ENCODE measurements at regions not wholly inside any gene's neighbourhood (a gene's known extent, or its start where the extent isn't known, plus 50 kb on each side); places are given as distances from the start of the nearest gene placed in this dataset.

DNA sequence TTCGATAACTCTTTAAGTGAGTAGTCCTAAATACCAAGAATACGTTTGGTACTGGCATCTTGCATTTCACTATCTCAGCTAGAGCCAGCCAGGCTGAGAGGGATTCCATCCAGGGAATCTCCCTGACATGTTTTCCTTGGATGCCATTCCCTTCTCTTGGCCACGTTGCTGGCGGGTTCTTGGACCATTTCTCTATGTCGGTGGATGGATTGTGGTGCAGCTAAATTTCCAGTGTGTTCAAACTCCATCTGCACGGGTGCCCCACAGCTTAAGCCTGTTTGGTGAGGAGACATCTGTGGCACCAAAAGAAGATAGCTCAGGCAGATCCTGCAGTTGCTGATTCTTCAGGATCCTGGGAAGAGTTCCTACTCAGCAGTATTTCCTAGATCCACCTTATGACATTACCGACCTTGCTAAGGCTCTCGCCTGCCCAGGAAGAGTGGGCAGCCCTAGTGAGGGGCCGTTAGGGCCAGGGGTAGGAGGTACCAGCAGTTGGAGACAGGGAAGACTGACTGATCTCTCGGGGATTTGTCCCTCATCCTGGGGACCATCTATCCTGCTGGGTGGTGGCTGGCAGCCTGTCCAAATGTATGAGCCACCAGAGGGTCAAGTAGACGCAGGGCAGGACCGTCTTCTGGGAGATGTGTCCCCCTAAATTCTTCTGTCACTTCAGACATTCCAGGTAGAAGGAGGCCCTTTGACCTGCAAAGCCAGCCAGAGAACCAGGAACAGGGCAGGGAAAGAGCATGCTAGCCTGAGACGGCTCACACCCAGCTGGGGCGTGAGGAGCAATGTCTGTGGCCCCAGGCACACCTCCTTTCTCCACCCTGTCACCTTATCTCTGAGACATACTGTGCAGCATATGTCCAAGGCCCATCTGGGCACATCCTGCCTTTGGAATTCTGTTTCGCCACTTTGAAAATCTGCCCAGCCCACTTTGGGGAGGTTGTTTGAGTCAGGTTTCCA is 72.6 kb upstream of the CAPRIN2 start:
- DNase-seq, result no peak

- no peak for DNase-seq
Observed at GRCh38 chr12:30826276-30826675, 71.5 kb upstream of the CAPRIN2 start.

DNA sequence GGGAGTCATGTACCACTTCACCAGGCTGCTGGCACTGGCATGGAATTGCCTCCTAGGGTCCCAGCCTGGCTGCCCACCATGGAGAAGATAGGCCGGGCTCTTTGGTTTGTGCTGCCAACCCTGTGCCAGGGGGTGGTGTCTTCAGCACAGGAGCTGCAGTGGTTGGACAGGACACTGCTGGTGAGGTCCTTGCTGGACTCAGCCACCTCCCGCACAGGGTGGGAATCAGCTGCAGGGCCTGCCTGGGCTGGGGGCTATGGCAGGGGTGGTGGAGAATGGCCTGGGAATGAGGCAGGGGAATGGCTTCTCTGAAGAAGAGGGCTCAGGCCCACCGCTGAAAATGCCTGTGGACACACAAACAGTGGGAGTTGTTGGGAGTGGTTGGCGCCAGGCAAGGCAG is 70.6 kb upstream of the CAPRIN2 start:
- DNase-seq, result no peak

GRCh38 chr12:30824311-30824710 is 69.6 kb upstream of the CAPRIN2 start:
- DNase-seq, result no peak

- no peak for DNase-seq
Observed at GRCh38 chr12:30823764-30824163, 69.0 kb upstream of the CAPRIN2 start.

DNA sequence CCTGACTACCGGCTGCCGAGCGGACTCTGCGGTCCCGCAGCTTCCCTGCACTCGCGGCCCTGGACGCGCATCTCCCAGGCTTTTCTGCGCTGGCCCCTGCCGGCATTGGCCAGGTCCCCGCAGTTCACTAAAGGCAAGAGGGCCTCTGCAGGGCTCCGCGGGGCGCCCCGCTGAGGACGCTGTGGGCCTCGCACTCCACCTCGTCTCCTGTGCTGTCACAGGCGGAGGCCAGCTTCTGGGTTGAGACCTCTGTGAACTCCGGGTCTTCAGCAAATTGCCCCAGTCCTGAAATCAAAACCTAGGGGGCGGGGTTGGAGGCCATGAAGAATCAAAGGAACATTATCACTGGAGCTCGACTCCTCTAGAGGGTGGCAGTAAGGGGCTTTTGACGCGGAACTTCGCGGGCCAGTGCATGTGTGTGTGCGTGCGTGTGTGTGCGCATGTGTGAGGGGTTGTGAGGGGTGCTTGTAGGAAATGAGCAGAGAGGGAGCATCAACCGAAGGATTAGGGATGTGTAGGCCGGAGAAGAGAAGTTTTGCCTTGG is 68.5 kb upstream of the CAPRIN2 start:
- DNase-seq, result peak; percentile 58

DNA sequence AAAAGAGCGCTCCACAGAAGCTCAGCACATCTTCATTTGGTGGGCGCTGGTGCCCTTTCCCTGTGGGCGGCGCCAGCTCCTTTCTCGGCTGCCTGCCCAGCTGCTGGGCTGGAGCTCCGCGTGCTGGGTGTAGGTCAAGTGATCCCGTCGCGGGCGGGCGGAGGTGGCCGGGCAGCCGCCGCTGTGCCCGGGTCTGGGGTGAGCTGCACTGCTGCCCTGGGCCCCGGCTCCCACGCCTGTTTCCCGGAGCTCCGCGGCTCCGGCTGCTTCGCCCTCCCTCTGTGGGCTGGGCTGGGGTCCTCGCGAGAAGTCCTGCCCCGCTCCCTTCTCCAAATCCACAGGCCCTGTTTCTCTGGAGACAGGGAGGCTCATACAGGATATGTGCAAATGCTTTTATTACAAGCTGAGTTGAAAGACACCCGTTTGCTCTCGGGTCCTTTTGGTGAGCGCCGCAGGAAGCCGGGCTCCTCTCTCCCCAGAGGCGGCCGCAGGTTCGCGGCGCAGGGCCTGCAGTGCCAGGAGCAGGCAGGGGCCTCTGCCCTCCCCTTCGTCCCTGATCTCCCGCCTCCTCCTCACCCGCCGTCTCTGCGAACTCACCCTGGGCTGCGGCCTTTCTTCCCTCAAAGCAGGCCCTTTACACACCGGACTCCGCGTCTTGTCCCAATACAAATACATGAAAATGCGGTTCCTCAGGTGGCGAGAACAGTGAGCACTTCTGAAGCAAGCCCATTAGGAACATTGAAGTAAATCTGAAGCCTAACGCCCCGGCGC is 67.8 kb upstream of the CAPRIN2 start:
- peak; percentile 73 for DNase-seq

GRCh38 chr12:30820406-30820946 is 65.7 kb upstream of the CAPRIN2 start:
- no peak for DNase-seq

GRCh38 chr12:30818562-30818961 is 63.8 kb upstream of the CAPRIN2 start:
- DNase-seq, result no peak

DNA sequence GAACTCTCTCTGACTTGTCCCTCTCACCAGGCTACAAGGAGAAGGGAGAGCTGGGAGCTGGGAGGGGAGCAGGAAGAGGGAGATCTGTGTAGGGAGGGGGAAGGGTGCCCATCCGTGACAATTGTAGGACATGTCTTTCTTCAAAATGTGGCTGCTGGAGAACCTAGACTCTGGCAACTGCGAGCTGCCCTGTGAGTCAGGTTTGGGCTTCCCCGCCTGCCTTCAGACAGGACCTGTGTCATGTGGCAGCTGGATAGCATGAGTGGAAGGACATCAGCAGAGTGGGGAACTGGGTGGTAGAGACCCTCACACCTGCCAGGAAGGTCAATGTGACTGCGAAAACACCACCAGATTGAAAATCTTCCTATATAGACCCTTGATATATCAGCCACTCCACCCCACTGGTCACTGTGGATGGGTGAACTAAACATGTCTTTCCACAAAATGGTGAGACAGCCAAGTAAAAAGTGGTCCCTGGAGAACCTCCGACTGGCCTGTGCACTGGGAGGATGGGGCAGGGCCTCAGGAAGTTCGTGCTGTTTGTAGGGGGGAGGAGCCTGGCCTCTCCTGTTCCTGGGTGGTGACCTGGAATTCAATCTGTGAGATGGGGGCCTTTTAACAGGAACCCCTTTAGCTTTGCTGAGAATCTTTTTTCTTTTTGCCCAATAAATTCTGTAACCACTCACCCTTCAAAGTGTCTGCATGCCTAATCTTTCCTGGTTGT is 62.2 kb upstream of the CAPRIN2 start:
- DNase-seq, result no peak

DNA sequence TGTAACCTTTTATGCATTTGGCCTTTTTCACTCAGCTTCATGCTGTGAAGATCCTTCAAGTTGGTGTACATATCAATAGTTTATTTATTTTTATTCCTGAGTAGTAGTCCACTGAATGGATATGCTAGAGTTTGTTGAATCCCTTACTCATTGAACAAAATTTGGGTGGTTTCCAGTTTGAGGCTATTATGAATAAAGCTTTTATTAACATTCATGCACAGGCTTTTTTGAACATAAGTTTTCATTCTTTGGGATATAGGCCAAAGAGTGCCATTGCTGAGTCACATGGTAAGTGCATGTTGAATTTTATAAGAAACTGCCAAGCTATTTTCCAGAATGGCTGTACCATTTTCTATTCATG is 59.5 kb upstream of the CAPRIN2 start:
- no peak for DNase-seq

- no peak for DNase-seq
Observed at GRCh38 chr12:30813525-30814294, 59.0 kb upstream of the CAPRIN2 start.

GRCh38 chr12:30811966-30812365 is 57.2 kb upstream of the CAPRIN2 start:
- no peak for DNase-seq

GRCh38 chr12:30810918-30811317 is 56.2 kb upstream of the CAPRIN2 start:
- no peak for DNase-seq

DNA sequence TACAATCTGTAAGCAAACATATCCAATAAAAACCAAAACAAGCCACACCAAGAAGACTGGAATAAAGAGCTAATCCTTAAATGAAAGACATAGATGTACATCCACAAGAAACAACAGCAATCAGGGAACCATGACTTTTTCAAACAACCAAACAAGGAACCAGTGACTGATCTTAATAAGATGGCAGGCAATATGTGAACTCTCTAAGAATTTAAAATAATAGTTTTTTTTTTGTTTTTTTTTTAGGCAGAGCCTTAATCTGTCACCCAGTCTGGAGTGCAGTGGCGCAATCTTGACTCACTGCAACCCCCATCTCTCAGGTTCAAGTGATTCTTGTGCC is 52.9 kb upstream of the CAPRIN2 start:
- no peak for DNase-seq

DNA sequence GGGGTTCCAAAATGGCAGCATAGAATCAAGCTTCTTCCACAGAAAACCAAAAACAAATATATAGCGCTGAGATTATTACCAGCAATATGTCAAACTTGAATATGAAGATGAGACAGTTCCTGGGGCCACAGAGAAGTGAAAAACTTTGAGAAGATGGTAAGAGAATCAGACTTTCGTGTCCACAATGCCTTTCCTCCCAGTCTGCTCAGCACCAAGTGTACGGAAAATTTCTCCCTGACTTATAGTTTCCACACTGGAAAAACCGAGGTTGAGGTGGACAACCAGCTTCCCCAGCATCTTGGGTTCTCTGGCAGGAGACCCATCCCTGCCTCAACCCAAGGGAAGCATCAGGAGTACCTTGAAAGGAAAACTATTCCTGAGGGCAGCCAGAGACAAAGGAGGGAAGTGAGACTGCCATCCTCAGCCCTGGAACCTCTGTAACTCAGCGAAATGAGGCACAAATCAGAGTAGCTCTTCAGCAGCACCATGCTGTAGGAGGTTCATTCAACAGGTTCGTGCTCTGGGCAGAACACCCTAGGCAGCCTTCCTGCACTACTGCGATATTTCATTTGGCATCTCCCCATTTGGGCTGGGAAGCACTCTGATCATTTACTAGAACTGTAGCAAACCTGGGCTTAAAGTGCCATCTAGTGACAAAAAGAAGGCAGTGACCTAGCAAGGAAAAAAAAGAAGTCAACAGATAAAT is 52.4 kb upstream of the CAPRIN2 start:
- no peak for DNase-seq

DNA sequence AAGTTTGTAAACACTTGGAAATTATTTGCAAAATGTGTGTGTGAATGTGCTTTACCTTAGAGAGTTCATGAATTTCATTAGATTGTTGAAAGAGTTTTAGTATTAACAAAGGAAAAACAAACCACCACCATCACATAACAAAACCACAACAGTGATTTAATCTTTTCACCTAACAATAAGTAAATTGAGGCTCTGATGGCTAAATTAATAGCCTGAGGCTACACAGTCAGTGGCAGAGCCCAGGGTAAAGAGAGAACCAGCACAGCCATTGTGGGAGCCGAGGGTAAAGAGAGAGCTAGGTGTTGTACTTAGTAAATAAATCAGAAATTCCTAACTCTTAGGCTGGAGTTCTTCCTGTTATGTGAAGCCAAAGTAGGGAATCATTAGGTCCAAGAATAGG is 51.2 kb upstream of the CAPRIN2 start:
- DNase-seq, result no peak

All from muscle of arm (tissue), 1 donor.